Kidney (tissue), 13 donors: ENCODE measurements at regions not wholly inside any gene's neighbourhood (a gene's known extent, or its start where the extent isn't known, plus 50 kb on each side); places are given as distances from the start of the nearest gene placed in this dataset.

ENCODE experiments used
- DNase-seq, 5 donors: peaks; one replicate each; pipeline ENCODE4 v3.0.0-alpha.2; 2013 to 2020
- FAIRE-seq: peaks from 2 replicates; lab custom pipeline; 2012; peaks lifted over from hg19 to GRCh38; lab: Jason Lieb, UNC
- H3K27ac ChIP-seq, 2 donors: one replicate each; pipeline ENCODE4 v1.7.0; 2013; ENCODE audit warnings: low read depth in 2 of 2, low read length in 2 of 2, inconsistent platforms in 1 of 2
- H3K27me3 ChIP-seq: one replicate; pipeline ENCODE4 v1.7.1; 2013; ENCODE audit warnings: low read length, inconsistent platforms; ENCODE audit not compliant: control insufficient read depth, insufficient read depth
- H3K36me3 ChIP-seq, 3 donors: one replicate each; pipeline versions ENCODE4 v1.7.0 to v1.7.1; 2013; ENCODE audit warnings: low read length in 3 of 3, control low read depth in 1 of 3, inconsistent platforms in 1 of 3; ENCODE audit not compliant: insufficient read depth in 3 of 3, control insufficient read depth in 2 of 3
- H3K4me1 ChIP-seq, 3 donors: one replicate each; pipeline versions ENCODE4 v1.7.0 to v1.7.1; 2013; ENCODE audit warnings: low read length in 3 of 3, inconsistent platforms in 1 of 3, low read depth in 1 of 3; ENCODE audit not compliant: control insufficient read depth in 2 of 3, insufficient read depth in 2 of 3
- H3K4me3 ChIP-seq, 3 donors: one replicate each; pipeline versions ENCODE4 v1.7.0 to v1.8.1; 2013; ENCODE audit warnings: low read length in 3 of 3, control low read depth in 1 of 3, inconsistent platforms in 1 of 3
- H3K9ac ChIP-seq, 3 donors: one replicate each; pipeline versions ENCODE4 v1.7.0 to v1.7.1; 2013; ENCODE audit warnings: low read length in 3 of 3, control low read depth in 1 of 3, inconsistent platforms in 1 of 3
- H3K9me3 ChIP-seq, 3 donors: one replicate each; pipeline versions ENCODE4 v1.7.0 to v1.7.1; 2013; ENCODE audit warnings: low read length in 3 of 3, control low read depth in 1 of 3, inconsistent platforms in 1 of 3; ENCODE audit not compliant: control insufficient read depth in 2 of 3, insufficient read depth in 1 of 3
- CTCF ChIP-seq: IDR thresholded peaks from 3 replicates; pipeline ENCODE4 v1.5.1; 2012; ENCODE audit warnings: mild to moderate bottlenecking, moderate library complexity, borderline replicate concordance; ENCODE audit not compliant: insufficient read depth; ENCODE audit errors: extremely low read depth
- intact Hi-C: fragments of 100-400 bp; cut with DNase I; formaldehyde crosslinking; loops from one replicate; pipeline ENCODE4 v1.11.1; 2022
- donor health status: control.
- donor health status: control.
- donor health status: control.
- donor health status: control.
- donor health status: control.
- donor health status: DM: yes; HTN: yes; CAD: no.
- donor health status: Normal renal cell carcinoma (clear cell type).

- Histone ChIP-seq H3K36me3 (no peaks in the 10 kb centered on the region), H3K9ac (no peak overlapping the region), H3K4me3 (no peak overlapping the region), H3K27me3 (no peaks in the 10 kb centered on the region), H3K9me3 (peaks cover 0 to 16% (median 6%) of the 10 kb centered on the region in 3 donors), H3K27ac (no peak overlapping the region), H3K4me1 (peaks cover 0 to 6% (median 3%) of the 10 kb centered on the region in 3 donors)
- no peak for FAIRE-seq
- no peak for TF ChIP-seq CTCF
- intact Hi-C loops: loop anchor here (10.0 kb wide), 1 partner anchor 331 kb away; no protein-coding TSS in a partner anchor
- no peak for DNase-seq
Observed at GRCh38 chr9:87333802-87334201, 163.9 kb upstream of the DAPK1 start.

- TF ChIP-seq CTCF: no peak
- FAIRE-seq: no peak
Observed at GRCh38 chr9:87334366-87334765, 163.3 kb upstream of the DAPK1 start.

GRCh38 chr9:87336407-87336806 lies 161.3 kb upstream of the DAPK1 start:
- H3K4me1 ChIP-seq: peaks cover 0 to 6% (median 3%) of the 10 kb centered on the region in 3 donors
- peak; percentile 26 for TF ChIP-seq CTCF
- no peak overlapping the region for H3K9ac ChIP-seq
- DNase-seq (peak in 1 of 5 donors; percentile 29), FAIRE-seq (no peak)
- H3K27ac ChIP-seq: no peak overlapping the region
- no peaks in the 10 kb centered on the region for H3K36me3 ChIP-seq
- H3K9me3 ChIP-seq: peaks cover 0 to 6% (median 1%) of the 10 kb centered on the region in 3 donors
- H3K27me3 ChIP-seq: no peaks in the 10 kb centered on the region
- no peak overlapping the region for H3K4me3 ChIP-seq
- intact Hi-C loops: loop anchor here (10.0 kb wide), 1 partner anchor 328 kb away; no protein-coding TSS in a partner anchor

More at GRCh38 chr9:87334366-87334765, 163.3 kb upstream of the DAPK1 start:
- no peak overlapping the region for H3K4me3 ChIP-seq
- H3K4me1 ChIP-seq: peaks cover 0 to 6% (median 3%) of the 10 kb centered on the region in 3 donors
- H3K27ac ChIP-seq: no peak overlapping the region
- H3K36me3 ChIP-seq: no peaks in the 10 kb centered on the region
- peaks cover 0 to 16% (median 6%) of the 10 kb centered on the region in 3 donors for H3K9me3 ChIP-seq
- no peaks in the 10 kb centered on the region for H3K27me3 ChIP-seq
- no peak for DNase-seq
- no peak overlapping the region for H3K9ac ChIP-seq
- intact Hi-C loops: loop anchor here (10.0 kb wide), 1 partner anchor 330 kb away; no protein-coding TSS in a partner anchor

GRCh38 chr9:87336914-87337333 lies 160.7 kb upstream of the DAPK1 start:
- Histone ChIP-seq H3K36me3 (no peaks in the 10 kb centered on the region), H3K4me3 (peak overlapping the region; percentile 72 to 77 (median 76)), H3K4me1 (peaks cover 0 to 6% (median 3%) of the 10 kb centered on the region in 3 donors), H3K27ac (peak overlapping the region in 1 of 2 donors; percentile 24), H3K27me3 (no peaks in the 10 kb centered on the region), H3K9me3 (peaks cover 0 to under 1% (median 0%) of the 10 kb centered on the region in 3 donors), H3K9ac (peak overlapping the region; percentile 8 to 51 (median 47))
- intact Hi-C loops: loop anchor here (10.0 kb wide), 1 partner anchor 328 kb away; no protein-coding TSS in a partner anchor
- TF ChIP-seq CTCF: peak; percentile 73
- DNase-seq (peak in 3 of 5 donors; percentile 59 to 95 (median 89)), FAIRE-seq (peak; percentile 84)
